OCI-LY1 (cell line): ENCODE measurements at regions not wholly inside any gene's neighbourhood (a gene's known extent, or its start where the extent isn't known, plus 50 kb on each side); places are given as distances from the start of the nearest gene placed in this dataset.

Experiments used
- H2AFZ ChIP-seq: fragments of 200-600 bp; sonication (generic), shearing (Covaris generic); 2 replicates; pipeline ENCODE4 v1.6.0; 2014; ENCODE audit warnings: antibody characterized with exemption, mild to moderate bottlenecking, low read length
- H3F3A ChIP-seq: fragments of 200-600 bp; sonication (generic), shearing (Covaris generic); 2 replicates; pipeline ENCODE4 v1.6.0; 2014; ENCODE audit warnings: mild to moderate bottlenecking, antibody characterized with exemption, low read length, moderate library complexity; ENCODE audit not compliant: insufficient read depth
- H3K27ac ChIP-seq: fragments of 200-600 bp; sonication (generic); 2 replicates; pipeline ENCODE4 v1.5.1; 2014; ENCODE audit warnings: low read length, mixed run types, mild to moderate bottlenecking, low read depth; ENCODE audit not compliant: poor library complexity, severe bottlenecking
- H3K27me3 ChIP-seq: fragments of 200-600 bp; sonication (generic); 2 replicates; pipeline ENCODE4 v1.6.0; 2014; ENCODE audit warnings: antibody characterized with exemption, mild to moderate bottlenecking, low read length, moderate library complexity; ENCODE audit not compliant: insufficient read depth
- H3K36me3 ChIP-seq: fragments of 200-600 bp; sonication (generic); 2 replicates; pipeline ENCODE4 v1.6.1; 2014; ENCODE audit warnings: mild to moderate bottlenecking, antibody characterized with exemption, low read length, moderate library complexity, mixed read lengths; ENCODE audit not compliant: insufficient read depth
- H3K4me1 ChIP-seq: fragments of 200-600 bp; sonication (generic); 2 replicates; pipeline ENCODE4 v1.5.1; 2014; ENCODE audit warnings: mild to moderate bottlenecking, low read length, moderate library complexity; ENCODE audit not compliant: insufficient read depth, severe bottlenecking
- H3K4me2 ChIP-seq: fragments of 200-600 bp; sonication (generic), shearing (Covaris generic); 2 replicates; pipeline ENCODE4 v1.6.1; 2014; ENCODE audit warnings: low read length
- H3K4me3 ChIP-seq: fragments of 200-600 bp; sonication (generic); 2 replicates; pipeline ENCODE4 v1.5.1; 2014; ENCODE audit warnings: low read length, low read depth, mild to moderate bottlenecking, mixed read lengths; ENCODE audit not compliant: poor library complexity, severe bottlenecking
- H3K79me2 ChIP-seq: fragments of 200-600 bp; shearing (Covaris generic); 2 replicates; pipeline ENCODE4 v1.6.1; 2016; ENCODE audit warnings: mixed run types, low read length, mixed read lengths; ENCODE audit not compliant: insufficient read depth
- H3K9ac ChIP-seq: fragments of 200-600 bp; sonication (generic), shearing (Covaris generic); 2 replicates; pipeline ENCODE4 v1.6.1; 2014; ENCODE audit warnings: mild to moderate bottlenecking, low read length, mixed read lengths
- H3K9me2 ChIP-seq: fragments of 200-600 bp; sonication (generic), shearing (Covaris generic); 2 replicates; pipeline ENCODE4 v1.6.1; 2014; ENCODE audit warnings: low read depth, mild to moderate bottlenecking, low read length, mixed read lengths
- H3K9me3 ChIP-seq: fragments of 200-600 bp; shearing (Covaris generic); 2 replicates; pipeline ENCODE4 v1.6.1; 2014; ENCODE audit warnings: low read length, mixed read lengths
- H4K20me1 ChIP-seq: fragments of 200-600 bp; sonication (generic), shearing (Covaris generic); 2 replicates; pipeline ENCODE4 v1.6.0; 2016; ENCODE audit warnings: mild to moderate bottlenecking, low read length; ENCODE audit not compliant: insufficient read depth
- EZH2 ChIP-seq: fragments of 200-600 bp; sonication (generic), shearing (Covaris generic); IDR thresholded peaks from 2 replicates; pipeline ENCODE4 v1.8.0; 2017; ENCODE audit warnings: borderline replicate concordance, mixed run types, mild to moderate bottlenecking, antibody characterized with exemption, low read length, moderate library complexity, mixed read lengths
- TF ChIP-seq, protein P1 (sequence below): fragments of 200-600 bp; sonication (generic), shearing (Covaris generic); IDR thresholded peaks from 2 replicates; pipeline ENCODE4 v1.5.1; 2017; ENCODE audit warnings: mild to moderate bottlenecking, antibody characterized with exemption, low read length, moderate library complexity, mixed read lengths

DNA sequence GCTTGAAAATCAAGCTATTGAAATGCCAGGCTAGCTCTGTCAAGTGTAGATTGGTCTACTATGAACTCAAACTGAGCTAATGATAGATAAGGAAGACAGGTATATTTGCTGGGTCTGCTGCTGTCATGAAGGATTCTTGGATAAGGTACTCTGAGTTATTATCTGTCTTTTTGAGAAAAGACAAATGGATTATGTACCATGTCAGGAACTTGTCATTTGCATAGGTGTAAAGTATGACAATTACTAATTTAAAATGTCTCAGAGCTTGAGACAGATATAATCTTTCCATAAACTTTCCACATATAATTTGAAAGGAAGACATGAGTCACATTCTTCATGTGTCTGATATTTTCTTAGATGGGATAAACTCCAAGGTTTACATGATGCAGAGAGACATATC lies 594.1 kb upstream of the PTPRD start:
- H3K79me2 ChIP-seq = no peaks in the 10 kb centered on the region
- H3K9ac ChIP-seq = no peak overlapping the region
- H3K36me3 ChIP-seq = no peaks in the 10 kb centered on the region
- no peak overlapping the region for H3K4me3 ChIP-seq
- H2AFZ ChIP-seq = no peak overlapping the region
- no peaks in the 10 kb centered on the region for H3K27me3 ChIP-seq
- no peak overlapping the region for H3K27ac ChIP-seq
- H3K9me2 ChIP-seq = no peaks in the 10 kb centered on the region
- no peaks in the 10 kb centered on the region for H3F3A ChIP-seq
- no peaks in the 10 kb centered on the region for H4K20me1 ChIP-seq
- H3K4me2 ChIP-seq = no peak overlapping the region
- no peaks in the 10 kb centered on the region for H3K4me1 ChIP-seq
- TF ChIP-seq, protein P1, sequence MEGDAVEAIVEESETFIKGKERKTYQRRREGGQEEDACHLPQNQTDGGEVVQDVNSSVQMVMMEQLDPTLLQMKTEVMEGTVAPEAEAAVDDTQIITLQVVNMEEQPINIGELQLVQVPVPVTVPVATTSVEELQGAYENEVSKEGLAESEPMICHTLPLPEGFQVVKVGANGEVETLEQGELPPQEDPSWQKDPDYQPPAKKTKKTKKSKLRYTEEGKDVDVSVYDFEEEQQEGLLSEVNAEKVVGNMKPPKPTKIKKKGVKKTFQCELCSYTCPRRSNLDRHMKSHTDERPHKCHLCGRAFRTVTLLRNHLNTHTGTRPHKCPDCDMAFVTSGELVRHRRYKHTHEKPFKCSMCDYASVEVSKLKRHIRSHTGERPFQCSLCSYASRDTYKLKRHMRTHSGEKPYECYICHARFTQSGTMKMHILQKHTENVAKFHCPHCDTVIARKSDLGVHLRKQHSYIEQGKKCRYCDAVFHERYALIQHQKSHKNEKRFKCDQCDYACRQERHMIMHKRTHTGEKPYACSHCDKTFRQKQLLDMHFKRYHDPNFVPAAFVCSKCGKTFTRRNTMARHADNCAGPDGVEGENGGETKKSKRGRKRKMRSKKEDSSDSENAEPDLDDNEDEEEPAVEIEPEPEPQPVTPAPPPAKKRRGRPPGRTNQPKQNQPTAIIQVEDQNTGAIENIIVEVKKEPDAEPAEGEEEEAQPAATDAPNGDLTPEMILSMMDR = no peak
- no peak for TF ChIP-seq EZH2
- H3K9me3 ChIP-seq = no peaks in the 10 kb centered on the region

DNA sequence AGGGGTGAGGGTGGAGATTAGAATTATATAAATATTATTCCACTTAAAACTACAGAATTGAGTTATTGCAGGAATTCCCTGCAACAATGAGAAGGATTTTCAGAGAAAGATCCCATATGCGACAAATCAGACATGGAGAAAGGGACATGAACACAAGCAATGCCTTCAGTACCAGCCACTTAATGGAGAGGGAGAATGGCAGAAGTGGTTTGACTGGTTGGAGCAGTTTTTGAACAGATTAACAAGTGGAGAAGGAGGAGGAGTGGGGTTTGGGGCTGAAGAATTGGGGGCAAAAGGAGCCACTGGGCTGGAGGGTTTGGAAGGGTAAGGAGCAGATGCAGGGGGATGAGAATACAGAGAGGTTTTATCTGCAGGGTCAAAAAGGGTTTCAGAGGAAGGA lies 620.9 kb upstream of the PTPRD start:
- no peaks in the 10 kb centered on the region for H4K20me1 ChIP-seq
- no peaks in the 10 kb centered on the region for H3K9me2 ChIP-seq
- no peaks in the 10 kb centered on the region for H3K79me2 ChIP-seq
- no peak overlapping the region for H3K4me2 ChIP-seq
- no peak overlapping the region for H2AFZ ChIP-seq
- no peaks in the 10 kb centered on the region for H3K9me3 ChIP-seq
- H3K4me3 ChIP-seq = no peak overlapping the region
- H3K27ac ChIP-seq = no peak overlapping the region
- H3K9ac ChIP-seq = no peak overlapping the region
- H3K36me3 ChIP-seq = no peaks in the 10 kb centered on the region
- TF ChIP-seq EZH2 = no peak
- TF ChIP-seq, protein P1 = no peak
- H3K27me3 ChIP-seq = no peaks in the 10 kb centered on the region
- no peaks in the 10 kb centered on the region for H3F3A ChIP-seq
- H3K4me1 ChIP-seq = no peaks in the 10 kb centered on the region

DNA sequence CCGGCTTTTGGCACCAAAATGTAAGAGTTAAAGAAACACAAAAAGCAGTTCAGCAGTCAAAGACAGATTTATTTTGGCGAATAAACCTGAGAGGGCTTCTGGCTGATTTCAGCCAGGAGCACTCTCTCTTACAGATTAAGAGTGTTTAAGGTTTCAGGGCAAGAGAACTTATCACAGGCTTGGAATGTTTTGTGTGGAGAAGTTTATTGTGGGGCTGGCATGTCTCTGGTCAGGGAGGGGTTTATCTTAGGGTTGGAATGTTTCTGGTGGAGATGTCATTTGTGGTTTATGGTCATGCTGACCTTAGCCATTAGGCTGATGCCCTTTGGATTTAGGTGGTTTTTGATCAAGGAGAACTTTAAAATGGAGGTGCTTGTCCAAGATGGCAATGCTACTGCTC lies 622.3 kb upstream of the PTPRD start:
- Histone ChIP-seq H3K4me2 (no peak overlapping the region), H3K27me3 (no peaks in the 10 kb centered on the region), H3K27ac (no peak overlapping the region), H3K4me1 (no peaks in the 10 kb centered on the region), H3K9me2 (no peaks in the 10 kb centered on the region), H2AFZ (no peak overlapping the region), H3F3A (no peaks in the 10 kb centered on the region), H4K20me1 (no peaks in the 10 kb centered on the region), H3K9ac (no peak overlapping the region), H3K9me3 (no peaks in the 10 kb centered on the region), H3K79me2 (no peaks in the 10 kb centered on the region), H3K36me3 (no peaks in the 10 kb centered on the region), H3K4me3 (no peak overlapping the region)
- TF ChIP-seq, protein P1 = no peak
- TF ChIP-seq EZH2 = no peak
